ENCODE measurements at regions not wholly inside any gene's neighbourhood (a gene's known extent, or its start where the extent isn't known, plus 50 kb on each side); places are given as distances from the start of the nearest gene placed in this dataset.
A peak's percentile ranks its signal among the peaks of the same experiment; 100 is the strongest.

DNA sequence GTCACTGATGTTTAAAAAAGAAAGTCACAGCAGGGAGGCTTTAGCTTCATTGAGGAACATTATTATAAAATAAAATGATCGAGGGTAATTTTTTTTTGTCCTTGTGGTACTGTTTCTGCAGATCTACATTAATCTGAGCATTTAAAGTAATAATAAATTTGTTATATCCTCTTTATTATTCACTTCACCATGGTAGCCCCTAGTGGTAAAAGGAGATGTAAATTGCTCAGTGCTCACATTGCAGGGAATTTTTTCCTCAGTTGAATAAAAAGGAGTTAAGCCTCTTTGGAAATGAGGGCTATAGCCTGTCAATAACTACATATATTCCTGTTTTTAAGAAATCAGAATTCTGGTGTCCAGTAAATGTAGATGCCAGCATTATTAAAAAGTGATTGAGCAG lies 99.7 kb upstream of the VPREB1 start:
- DNase-seq (ENCODE audit: low read depth), result peak; percentile 44
- TF ChIP-seq, protein P1, sequence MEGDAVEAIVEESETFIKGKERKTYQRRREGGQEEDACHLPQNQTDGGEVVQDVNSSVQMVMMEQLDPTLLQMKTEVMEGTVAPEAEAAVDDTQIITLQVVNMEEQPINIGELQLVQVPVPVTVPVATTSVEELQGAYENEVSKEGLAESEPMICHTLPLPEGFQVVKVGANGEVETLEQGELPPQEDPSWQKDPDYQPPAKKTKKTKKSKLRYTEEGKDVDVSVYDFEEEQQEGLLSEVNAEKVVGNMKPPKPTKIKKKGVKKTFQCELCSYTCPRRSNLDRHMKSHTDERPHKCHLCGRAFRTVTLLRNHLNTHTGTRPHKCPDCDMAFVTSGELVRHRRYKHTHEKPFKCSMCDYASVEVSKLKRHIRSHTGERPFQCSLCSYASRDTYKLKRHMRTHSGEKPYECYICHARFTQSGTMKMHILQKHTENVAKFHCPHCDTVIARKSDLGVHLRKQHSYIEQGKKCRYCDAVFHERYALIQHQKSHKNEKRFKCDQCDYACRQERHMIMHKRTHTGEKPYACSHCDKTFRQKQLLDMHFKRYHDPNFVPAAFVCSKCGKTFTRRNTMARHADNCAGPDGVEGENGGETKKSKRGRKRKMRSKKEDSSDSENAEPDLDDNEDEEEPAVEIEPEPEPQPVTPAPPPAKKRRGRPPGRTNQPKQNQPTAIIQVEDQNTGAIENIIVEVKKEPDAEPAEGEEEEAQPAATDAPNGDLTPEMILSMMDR (conservative IDR thresholded peaks at IDR 0.05; ENCODE audit: low read depth, low read length), result peak; percentile 49

DNA sequence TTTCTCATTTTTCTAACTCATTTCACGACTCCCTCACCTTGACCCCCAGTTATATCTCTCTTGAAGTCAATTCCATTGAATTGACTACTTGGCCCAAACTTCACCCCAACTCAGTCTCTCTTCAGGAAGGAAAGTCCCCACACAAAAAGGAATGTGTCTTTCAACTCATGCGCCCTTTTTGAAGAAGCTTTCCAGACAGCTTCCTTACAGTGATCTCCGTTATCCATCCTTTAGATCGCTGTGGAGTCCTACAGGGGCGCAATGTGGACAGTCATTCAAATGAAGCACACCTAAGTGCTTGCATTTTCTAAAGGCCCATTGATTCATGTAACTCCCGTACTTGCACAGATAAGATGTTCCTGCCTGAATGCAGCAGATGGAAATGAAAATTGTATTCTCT lies 101.1 kb upstream of the VPREB1 start:
- H3K4me3 ChIP-seq (ENCODE audit: low read depth, low read length), result no peak overlapping the region
- TF ChIP-seq, protein P1 (conservative IDR thresholded peaks at IDR 0.05; ENCODE audit: low read depth, low read length), result no peak
- no peak for DNase-seq (ENCODE audit: low read depth)

More for the DNA sequence above, 99.7 kb upstream of the VPREB1 start:
- H3K4me3 ChIP-seq (ENCODE audit: low read depth, low read length), result no peak overlapping the region

DNA sequence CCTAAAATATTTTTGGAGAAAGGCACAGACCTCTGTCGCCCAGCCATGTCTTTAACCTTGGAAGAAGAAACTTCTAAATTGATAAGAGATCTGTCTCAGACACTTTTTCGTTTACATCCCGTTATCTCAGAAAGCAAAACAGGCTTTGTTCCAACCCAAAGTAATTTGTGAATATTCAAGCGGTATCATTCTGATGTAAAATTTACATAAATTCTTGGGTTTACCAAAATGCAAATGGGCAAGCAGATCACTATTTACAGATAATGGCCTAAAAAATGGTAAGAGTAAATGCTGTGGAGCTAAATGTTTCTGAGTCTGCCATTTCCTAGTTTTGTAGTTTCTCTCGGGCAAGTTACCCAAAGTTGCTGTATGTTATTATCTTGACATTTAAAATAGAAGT lies 101.9 kb upstream of the VPREB1 start:
- no peak overlapping the region for H3K4me3 ChIP-seq (ENCODE audit: low read depth, low read length)
- DNase-seq (ENCODE audit: low read depth), result no peak
- TF ChIP-seq, protein P1 (conservative IDR thresholded peaks at IDR 0.05; ENCODE audit: low read depth, low read length), result no peak

DNA sequence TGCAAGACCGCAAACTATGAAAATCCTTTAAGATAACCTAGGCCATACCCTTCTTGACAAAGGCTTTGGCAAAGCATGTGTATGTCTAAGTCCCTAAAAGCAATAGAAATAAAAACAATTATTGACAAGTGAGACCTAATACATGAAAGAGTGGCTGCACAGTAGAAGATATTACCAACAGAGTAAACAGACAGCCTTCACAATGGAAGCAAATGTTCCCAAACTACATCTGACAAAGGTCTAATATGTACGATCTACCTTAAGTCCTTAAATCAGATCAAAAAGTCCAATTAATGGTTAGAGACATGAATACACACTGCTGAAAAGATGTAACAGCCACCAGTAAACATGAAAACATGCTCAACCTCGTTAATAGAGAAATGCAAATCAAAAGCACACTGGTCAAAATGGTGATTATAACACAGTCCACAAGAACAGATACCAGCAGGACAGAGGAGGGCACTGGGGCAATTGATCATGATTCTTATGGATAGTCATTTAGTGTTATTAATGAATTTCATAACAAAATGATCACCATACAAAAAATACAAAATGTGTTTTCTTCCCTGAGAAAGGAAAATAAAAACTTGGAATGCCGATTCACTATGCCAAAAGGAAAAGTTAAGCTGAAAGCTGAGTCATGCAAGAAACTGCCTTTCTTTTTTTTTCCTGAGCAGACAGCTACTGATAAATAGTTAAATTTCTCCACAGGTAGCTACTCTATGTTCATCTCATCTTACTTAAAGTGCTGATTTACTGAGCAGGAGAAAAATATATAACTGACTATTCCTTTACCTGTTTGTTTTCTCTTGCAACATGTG lies 102.6 kb upstream of the VPREB1 start:
- TF ChIP-seq, protein P1 (conservative IDR thresholded peaks at IDR 0.05; ENCODE audit: low read depth, low read length), result no peak
- H3K4me3 ChIP-seq (ENCODE audit: low read depth, low read length), result no peak overlapping the region
- peak; percentile 2 for DNase-seq (ENCODE audit: low read depth)

DNA sequence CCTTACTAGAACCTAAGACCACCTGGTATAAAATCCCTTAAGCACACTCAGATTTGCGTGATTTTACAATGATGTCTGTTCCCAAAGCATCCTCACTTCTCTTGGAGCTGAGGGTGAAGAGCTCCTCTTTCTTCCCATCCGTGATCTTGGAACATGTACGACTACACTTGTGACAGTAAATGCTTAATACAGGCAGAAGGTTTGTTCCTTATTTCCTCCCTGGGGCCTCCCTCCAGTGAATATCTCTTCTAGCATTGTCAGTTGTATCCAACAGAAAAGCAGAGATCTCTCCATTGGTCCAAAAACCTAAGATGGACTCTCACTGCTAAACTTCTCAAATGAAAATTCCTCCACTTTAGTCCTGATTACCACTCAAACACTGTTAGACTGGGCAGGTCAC lies 103.6 kb upstream of the VPREB1 start:
- no peak overlapping the region for H3K4me3 ChIP-seq (ENCODE audit: low read depth, low read length)
- TF ChIP-seq, protein P1 (conservative IDR thresholded peaks at IDR 0.05; ENCODE audit: low read depth, low read length), result no peak
- no peak for DNase-seq (ENCODE audit: low read depth)

DNA sequence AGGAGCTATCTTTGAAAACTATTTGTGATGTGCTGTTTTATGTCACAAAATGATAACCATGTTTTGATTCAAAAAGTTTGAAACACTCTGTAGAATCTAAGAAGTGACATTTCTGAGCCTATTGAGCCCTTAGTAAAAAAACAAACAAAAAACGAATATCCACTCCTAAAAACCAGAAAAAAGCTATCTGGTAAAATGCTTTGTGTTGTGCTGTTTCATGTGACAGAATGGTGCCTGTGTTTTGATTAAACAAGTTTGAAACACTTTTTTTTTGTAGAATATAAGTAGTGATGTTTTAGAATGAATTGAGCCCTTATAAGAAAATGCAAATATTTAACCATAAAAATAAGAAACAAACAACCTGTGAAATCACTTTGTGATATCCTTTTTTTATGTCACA lies 105.2 kb upstream of the VPREB1 start:
- TF ChIP-seq, protein P1 (conservative IDR thresholded peaks at IDR 0.05; ENCODE audit: low read depth, low read length), result no peak
- no peak overlapping the region for H3K4me3 ChIP-seq (ENCODE audit: low read depth, low read length)
- DNase-seq (ENCODE audit: low read depth), result no peak

DNA sequence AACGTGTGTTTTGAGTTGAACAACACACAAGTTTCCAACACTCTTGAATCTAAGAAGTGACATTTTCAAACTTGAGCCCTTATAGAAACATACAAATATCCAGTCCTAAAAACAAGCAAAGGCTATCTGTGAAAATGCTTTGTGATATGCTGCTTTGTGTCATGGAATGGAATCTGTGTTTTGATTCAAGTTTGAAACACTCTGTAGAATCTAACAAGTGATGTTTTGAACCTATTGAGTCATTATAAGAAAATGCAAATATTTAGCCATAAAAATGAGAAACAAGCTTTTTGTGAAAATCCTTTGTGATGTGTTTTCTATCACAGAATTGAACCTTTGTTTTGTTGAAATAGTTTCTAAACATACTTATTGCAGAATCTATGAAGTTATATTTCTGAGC lies 105.7 kb upstream of the VPREB1 start:
- no peak overlapping the region for H3K4me3 ChIP-seq (ENCODE audit: low read depth, low read length)
- peak; percentile 3 for DNase-seq (ENCODE audit: low read depth)
- TF ChIP-seq, protein P1 (conservative IDR thresholded peaks at IDR 0.05; ENCODE audit: low read depth, low read length), result no peak

Data from choroid plexus epithelial cell (primary cell).